ENCODE measurements at regions not wholly inside any gene's neighbourhood (a gene's known extent, or its start where the extent isn't known, plus 50 kb on each side); places are given as distances from the start of the nearest gene placed in this dataset.

- TF ChIP-seq, protein P1, sequence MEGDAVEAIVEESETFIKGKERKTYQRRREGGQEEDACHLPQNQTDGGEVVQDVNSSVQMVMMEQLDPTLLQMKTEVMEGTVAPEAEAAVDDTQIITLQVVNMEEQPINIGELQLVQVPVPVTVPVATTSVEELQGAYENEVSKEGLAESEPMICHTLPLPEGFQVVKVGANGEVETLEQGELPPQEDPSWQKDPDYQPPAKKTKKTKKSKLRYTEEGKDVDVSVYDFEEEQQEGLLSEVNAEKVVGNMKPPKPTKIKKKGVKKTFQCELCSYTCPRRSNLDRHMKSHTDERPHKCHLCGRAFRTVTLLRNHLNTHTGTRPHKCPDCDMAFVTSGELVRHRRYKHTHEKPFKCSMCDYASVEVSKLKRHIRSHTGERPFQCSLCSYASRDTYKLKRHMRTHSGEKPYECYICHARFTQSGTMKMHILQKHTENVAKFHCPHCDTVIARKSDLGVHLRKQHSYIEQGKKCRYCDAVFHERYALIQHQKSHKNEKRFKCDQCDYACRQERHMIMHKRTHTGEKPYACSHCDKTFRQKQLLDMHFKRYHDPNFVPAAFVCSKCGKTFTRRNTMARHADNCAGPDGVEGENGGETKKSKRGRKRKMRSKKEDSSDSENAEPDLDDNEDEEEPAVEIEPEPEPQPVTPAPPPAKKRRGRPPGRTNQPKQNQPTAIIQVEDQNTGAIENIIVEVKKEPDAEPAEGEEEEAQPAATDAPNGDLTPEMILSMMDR (optimal IDR thresholded peaks at IDR 0.05 in 1 of 3, IDR thresholded peaks at IDR 0.05 in 1 of 3, conservative IDR thresholded peaks at IDR 0.05 in 1 of 3; ENCODE audit: extremely low read depth in 1 of 3, insufficient read depth in 2 of 3, low read length in 3 of 3) = no peak
- no peak for TF ChIP-seq EZH2 (IDR thresholded peaks at IDR 0.05; ENCODE audit: low read length)
Measured at GRCh38 chr3:154050766-154051165, 70.4 kb upstream of the ARHGEF26 start.
